ENCODE measurements at regions not wholly inside any gene's neighbourhood (a gene's known extent, or its start where the extent isn't known, plus 50 kb on each side); places are given as distances from the start of the nearest gene placed in this dataset.
"Not testable (repeated sequence)": the region's sequence is repeated elsewhere in the genome, so short reads cannot be mapped to it uniquely, and the experiment has no call there.

GRCh38 chr2:110336071-110336470 is 123.7 kb upstream of the MTLN start:
- DNase-seq (ENCODE audit: low read depth, low spot score); H3K27ac ChIP-seq: not testable (repeated sequence)

DNA sequence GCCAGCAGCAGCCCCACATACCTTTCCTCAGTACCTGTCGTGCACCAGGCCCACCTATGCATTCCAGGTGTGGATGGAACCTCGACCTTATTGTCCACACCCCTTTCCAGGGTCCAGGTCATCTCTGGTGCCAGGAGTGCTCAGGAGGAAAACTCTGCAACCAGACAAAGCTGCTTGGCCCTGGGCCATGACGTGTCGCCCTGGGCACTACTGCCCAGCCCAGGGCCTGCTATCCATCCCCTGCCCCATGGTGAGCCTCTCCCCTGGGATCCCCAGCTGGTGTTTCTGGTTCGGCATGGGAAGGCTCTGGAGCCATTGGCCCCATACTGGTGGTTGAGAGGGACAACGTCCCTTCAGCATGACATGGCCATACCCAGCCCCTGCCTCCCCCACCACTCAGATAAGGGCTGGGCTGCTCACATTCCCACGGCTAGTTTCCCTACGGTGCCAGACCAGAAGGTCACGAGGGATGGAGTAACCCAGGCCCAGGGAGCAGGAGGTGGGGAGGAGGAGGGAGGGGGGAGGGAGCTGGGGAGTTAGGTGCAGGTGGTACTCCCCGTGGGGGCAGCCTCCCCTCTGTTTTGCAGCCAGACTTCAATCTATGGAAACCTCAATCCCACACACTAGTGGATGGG is 123.2 kb upstream of the MTLN start:
- not testable (repeated sequence) for DNase-seq (ENCODE audit: low read depth, low spot score); H3K27ac ChIP-seq

- DNase-seq (ENCODE audit: low read depth, low spot score); H3K27ac ChIP-seq: not testable (repeated sequence)
These were observed 121.1 kb upstream of the MTLN start for GRCh38 chr2:110333114-110334095.

GRCh38 chr2:110331625-110332024 is 119.3 kb upstream of the MTLN start:
- DNase-seq (ENCODE audit: low read depth, low spot score); H3K27ac ChIP-seq: not testable (repeated sequence)

DNA sequence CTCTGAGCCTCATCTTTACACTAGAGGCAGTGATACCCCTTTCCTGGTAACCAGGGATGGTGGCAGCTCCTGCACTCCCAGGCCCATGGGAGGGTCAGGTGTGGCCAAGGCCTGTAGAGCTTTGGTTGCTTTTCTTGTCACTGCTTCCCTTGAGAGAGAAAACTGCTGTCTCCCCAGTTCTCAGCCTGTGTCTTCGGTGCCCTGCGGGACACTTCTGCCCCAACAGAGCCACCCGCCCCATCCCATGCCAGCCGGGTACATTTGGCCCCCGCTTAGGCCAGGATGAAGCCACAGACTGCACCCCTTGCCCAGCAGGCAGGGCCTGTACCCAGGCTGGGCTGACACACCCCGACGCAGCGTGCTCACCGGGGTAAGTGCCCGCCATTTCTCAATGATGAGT is 117.4 kb upstream of the MTLN start:
- not testable (repeated sequence) for H3K27ac ChIP-seq; DNase-seq (ENCODE audit: low read depth, low spot score)

DNA sequence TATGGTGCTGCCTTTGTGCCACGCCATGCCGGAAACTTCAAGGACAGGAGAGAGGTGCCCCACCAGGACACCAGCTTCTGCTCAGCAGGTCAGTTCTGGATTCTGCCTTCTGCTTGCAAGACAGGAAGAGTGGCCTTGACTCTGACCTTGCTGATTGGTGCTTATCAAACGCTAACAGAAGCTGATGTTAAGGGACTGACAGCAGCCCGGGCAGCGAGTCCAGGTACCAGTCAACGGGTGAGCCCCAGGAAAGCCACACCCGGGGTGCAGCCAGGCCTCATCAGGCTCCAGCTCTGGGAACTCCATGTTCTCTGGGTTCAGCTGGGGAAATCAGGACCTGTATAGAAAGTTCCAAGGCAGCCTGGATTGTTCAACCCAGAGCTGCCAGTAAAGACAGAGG is 116.8 kb upstream of the MTLN start:
- H3K27ac ChIP-seq; DNase-seq (ENCODE audit: low read depth, low spot score): not testable (repeated sequence)

GRCh38 chr2:110328677-110329076 is 116.3 kb upstream of the MTLN start:
- H3K27ac ChIP-seq; DNase-seq (ENCODE audit: low read depth, low spot score): not testable (repeated sequence)

DNA sequence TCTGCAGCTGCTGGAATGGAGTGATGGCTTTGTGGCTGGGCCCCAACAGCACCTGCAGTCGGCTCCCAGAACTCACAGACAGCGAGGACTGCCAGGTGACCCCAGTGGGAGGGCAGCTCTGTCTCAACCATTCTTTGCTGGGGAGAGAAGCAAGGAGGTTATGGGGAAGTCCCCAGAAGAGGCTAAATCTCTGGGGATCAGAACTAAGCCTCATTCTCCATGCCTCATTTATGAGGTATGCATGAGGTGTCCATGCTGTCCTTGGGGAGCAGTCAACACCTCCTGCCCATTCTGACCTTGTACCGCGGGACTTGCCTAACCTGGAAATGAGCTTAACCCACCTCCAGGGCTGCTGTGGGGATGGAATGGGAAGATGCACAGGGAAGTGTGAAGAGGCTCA is 111.5 kb upstream of the MTLN start:
- DNase-seq (ENCODE audit: low read depth, low spot score); H3K27ac ChIP-seq: not testable (repeated sequence)

- DNase-seq (ENCODE audit: low read depth, low spot score); H3K27ac ChIP-seq: not testable (repeated sequence)
These were observed 110.2 kb upstream of the MTLN start for GRCh38 chr2:110322535-110322934.

DNA sequence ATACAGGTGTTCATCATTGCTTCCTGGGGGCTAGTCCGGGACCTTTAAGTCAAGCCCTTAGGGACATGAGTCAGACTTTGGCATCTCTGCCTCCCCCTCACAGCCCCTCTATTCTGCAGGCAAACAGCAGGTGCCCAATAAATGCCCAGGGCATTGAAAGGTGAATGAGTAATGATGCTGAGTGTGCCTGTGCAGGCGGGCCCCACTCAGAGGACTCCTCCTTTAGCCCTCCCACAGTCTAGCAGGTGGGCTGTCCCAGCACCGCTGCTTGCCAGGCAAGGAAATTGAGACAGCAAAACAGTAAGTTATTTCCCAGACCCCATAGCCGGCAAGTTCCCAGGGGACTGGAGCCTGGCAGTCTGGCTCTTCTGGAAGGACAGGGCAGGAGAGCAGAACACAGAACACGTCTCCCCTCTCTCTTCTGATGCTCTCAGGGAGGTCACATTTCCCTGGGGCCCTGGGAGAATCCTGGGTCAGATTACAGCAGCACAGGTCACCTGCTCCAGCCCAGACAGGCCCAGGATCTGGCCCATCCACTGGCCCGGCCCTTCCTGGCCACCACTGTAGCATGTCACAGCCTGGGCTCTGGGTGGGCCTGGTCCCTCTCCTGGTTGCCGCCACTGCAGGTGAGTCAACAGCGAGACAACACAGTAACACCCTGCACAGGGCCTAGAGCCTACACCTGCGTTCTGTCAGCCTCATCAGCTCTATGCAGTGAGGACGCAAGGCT is 108.7 kb upstream of the MTLN start:
- H3K27ac ChIP-seq; DNase-seq (ENCODE audit: low read depth, low spot score): not testable (repeated sequence)

- not testable (repeated sequence) for DNase-seq (ENCODE audit: low read depth, low spot score)
These were observed 106.6 kb upstream of the MTLN start for GRCh38 chr2:110318898-110319297.

GRCh38 chr2:110317377-110317776 is 105.0 kb upstream of the MTLN start:
- DNase-seq (ENCODE audit: low read depth, low spot score); H3K27ac ChIP-seq: not testable (repeated sequence)

More at GRCh38 chr2:110318898-110319297, 106.6 kb upstream of the MTLN start:
- H3K27ac ChIP-seq: not testable (repeated sequence)

GRCh38 chr2:110316051-110316865 is 103.9 kb upstream of the MTLN start:
- not testable (repeated sequence) for DNase-seq (ENCODE audit: low read depth, low spot score); H3K27ac ChIP-seq

- not testable (repeated sequence) for H3K27ac ChIP-seq; DNase-seq (ENCODE audit: low read depth, low spot score)
These were observed 102.9 kb upstream of the MTLN start for GRCh38 chr2:110315054-110315820.

GRCh38 chr2:110314472-110314871 is 102.1 kb upstream of the MTLN start:
- H3K27ac ChIP-seq; DNase-seq (ENCODE audit: low read depth, low spot score): not testable (repeated sequence)

DNA sequence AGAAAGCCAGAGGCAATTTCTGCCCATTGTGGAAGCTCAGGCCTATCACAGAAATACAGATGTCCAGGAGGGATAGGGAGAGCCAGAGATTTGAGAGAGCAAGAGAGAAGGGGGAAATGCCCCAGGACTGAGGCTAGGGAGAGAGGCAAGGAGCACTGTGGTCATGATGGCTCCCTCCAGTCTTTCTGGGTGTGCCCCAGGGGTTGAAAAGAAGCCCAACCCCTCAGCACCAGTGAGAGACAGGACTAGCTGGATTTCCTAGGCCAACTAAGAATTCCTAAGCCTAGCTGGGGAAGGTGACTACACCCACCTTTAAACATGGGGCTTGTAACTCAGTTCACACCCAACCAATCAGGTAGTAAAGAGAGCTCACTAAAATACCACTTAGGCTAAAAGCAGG is 100.7 kb upstream of the MTLN start:
- not testable (repeated sequence) for DNase-seq (ENCODE audit: low read depth, low spot score); H3K27ac ChIP-seq

- H3K27ac ChIP-seq; DNase-seq (ENCODE audit: low read depth, low spot score): not testable (repeated sequence)
These were observed 99.5 kb upstream of the MTLN start for GRCh38 chr2:110311713-110312444.

- DNase-seq (ENCODE audit: low read depth, low spot score); H3K27ac ChIP-seq: not testable (repeated sequence)
These were observed 98.7 kb upstream of the MTLN start for GRCh38 chr2:110310988-110311475.

All from epithelial cell of prostate (primary cell).